ENCODE measurements at regions not wholly inside any gene's neighbourhood (a gene's known extent, or its start where the extent isn't known, plus 50 kb on each side); places are given as distances from the start of the nearest gene placed in this dataset.

GRCh38 chr6:53216301-53216700 is 67.7 kb upstream of the GCM1 start:
- no peak for ATAC-seq

- peak; percentile 41 to 45 for ATAC-seq
Measured at GRCh38 chr6:53214172-53214571, 65.5 kb upstream of the GCM1 start.

- ATAC-seq, result no peak
Measured at GRCh38 chr6:53210811-53211210, 62.2 kb upstream of the GCM1 start.

- ATAC-seq, result no peak
Measured at GRCh38 chr6:53209681-53210080, 61.0 kb upstream of the GCM1 start.

GRCh38 chr6:53205778-53206177 is 57.1 kb upstream of the GCM1 start:
- no peak for ATAC-seq

GRCh38 chr6:53203483-53203882 is 54.8 kb upstream of the GCM1 start:
- ATAC-seq, result no peak

- ATAC-seq, result no peak
Measured at GRCh38 chr6:53202052-53202451, 53.4 kb upstream of the GCM1 start.

GRCh38 chr6:53201270-53201669 is 52.6 kb upstream of the GCM1 start:
- no peak for ATAC-seq

- no peak for ATAC-seq
Measured at GRCh38 chr6:53199765-53200164, 51.1 kb upstream of the GCM1 start.

- no peak for ATAC-seq
Measured at GRCh38 chr6:53199156-53199555, 50.5 kb upstream of the GCM1 start.

All from activated CD4-positive, CD25-positive, alpha-beta regulatory T cell treated with anti-CD3 and anti-CD28 coated beads, Interleukin-2, amount 50 U/mL, for 24 hours (primary cell).